ENCODE measurements at regions not wholly inside any gene's neighbourhood (a gene's known extent, or its start where the extent isn't known, plus 50 kb on each side); places are given as distances from the start of the nearest gene placed in this dataset.

DNA sequence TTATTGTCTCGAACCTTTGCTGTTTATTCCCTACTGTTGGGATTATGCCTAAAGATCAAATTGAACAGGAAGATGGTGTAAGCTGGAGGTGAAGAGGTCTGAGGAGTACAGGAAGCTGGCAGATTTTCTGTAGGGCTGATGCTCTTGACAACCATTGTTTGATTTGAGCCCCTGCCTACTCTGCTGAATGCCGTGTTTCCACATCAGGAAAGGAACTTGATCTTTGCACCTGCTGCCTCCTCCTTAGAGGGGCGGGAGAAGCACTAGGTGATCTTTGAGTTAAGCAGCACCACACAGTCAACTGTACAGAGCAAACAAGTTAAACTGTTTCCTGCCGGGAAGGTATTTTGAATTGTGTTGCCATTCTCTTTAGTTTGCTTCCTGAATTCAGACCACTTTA is 364.6 kb upstream of the EPHA6 start:
- no peak overlapping the region for H3K4me3 Mint-ChIP-seq (ENCODE audit: unreplicated experiment)
- TF ChIP-seq, protein P1, sequence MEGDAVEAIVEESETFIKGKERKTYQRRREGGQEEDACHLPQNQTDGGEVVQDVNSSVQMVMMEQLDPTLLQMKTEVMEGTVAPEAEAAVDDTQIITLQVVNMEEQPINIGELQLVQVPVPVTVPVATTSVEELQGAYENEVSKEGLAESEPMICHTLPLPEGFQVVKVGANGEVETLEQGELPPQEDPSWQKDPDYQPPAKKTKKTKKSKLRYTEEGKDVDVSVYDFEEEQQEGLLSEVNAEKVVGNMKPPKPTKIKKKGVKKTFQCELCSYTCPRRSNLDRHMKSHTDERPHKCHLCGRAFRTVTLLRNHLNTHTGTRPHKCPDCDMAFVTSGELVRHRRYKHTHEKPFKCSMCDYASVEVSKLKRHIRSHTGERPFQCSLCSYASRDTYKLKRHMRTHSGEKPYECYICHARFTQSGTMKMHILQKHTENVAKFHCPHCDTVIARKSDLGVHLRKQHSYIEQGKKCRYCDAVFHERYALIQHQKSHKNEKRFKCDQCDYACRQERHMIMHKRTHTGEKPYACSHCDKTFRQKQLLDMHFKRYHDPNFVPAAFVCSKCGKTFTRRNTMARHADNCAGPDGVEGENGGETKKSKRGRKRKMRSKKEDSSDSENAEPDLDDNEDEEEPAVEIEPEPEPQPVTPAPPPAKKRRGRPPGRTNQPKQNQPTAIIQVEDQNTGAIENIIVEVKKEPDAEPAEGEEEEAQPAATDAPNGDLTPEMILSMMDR (IDR thresholded peaks at IDR 0.05; ENCODE audit: insufficient read depth, low read depth, low read length) = no peak
- TF ChIP-seq EZH2 (IDR thresholded peaks at IDR 0.05; ENCODE audit: insufficient read depth, low read length) = no peak
- H3K36me3 Mint-ChIP-seq (ENCODE audit: low read depth, unreplicated experiment) = no peaks in the 10 kb centered on the region
- no peaks in the 10 kb centered on the region for H3K9me3 Mint-ChIP-seq (ENCODE audit: unreplicated experiment)
- H3K79me2 ChIP-seq (ENCODE audit: insufficient read depth, low read length) = no peaks in the 10 kb centered on the region
- no peaks in the 10 kb centered on the region for H3K27me3 ChIP-seq (ENCODE audit: insufficient read depth, low read length)
- no peak overlapping the region for H3K27ac Mint-ChIP-seq (ENCODE audit: unreplicated experiment)
- no peak overlapping the region for H3K27ac ChIP-seq (ENCODE audit: low read depth, low read length)
- no peaks in the 10 kb centered on the region for H4K20me1 ChIP-seq (ENCODE audit: insufficient read depth, low read length)
- H3K36me3 ChIP-seq (ENCODE audit: insufficient read depth, low read length) = no peaks in the 10 kb centered on the region
- no peak overlapping the region for H2AFZ ChIP-seq (ENCODE audit: low read depth, low read length)
- no peak for FAIRE-seq
- H3K4me1 Mint-ChIP-seq (ENCODE audit: low read depth, unreplicated experiment) = no peaks in the 10 kb centered on the region
- H3K4me1 ChIP-seq (ENCODE audit: insufficient read depth, low read length) = no peaks in the 10 kb centered on the region
- no peak overlapping the region for H3K4me3 ChIP-seq (ENCODE audit: insufficient read depth, low read depth, low read length)
- no peaks in the 10 kb centered on the region for H3K9me3 ChIP-seq (ENCODE audit: insufficient read depth, low read depth, low read length)
- H3K27me3 Mint-ChIP-seq (ENCODE audit: low read depth, unreplicated experiment) = no peaks in the 10 kb centered on the region
- H3K4me2 ChIP-seq (ENCODE audit: low read length) = no peak overlapping the region
- DNase-seq (ENCODE audit: low read depth) = no peak
- H3K9ac ChIP-seq (ENCODE audit: low read length) = no peak overlapping the region

DNA sequence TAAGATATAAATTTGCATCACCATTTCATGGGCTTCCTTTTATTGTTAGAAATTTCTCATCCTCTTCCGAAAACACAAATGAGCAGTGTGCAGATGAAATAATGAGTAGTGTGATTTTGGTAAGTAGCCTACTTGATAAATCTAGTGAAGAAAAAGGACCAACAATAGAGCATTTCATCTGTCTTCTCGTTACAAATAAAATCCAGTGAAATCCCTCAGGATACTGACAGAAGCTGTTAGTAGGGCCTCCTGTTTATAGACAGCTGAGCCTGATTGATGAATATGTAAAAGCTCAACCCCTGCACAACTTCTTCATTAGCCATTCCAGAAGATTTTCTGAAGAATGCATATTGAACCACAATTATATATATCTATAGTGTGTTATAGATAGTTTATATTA is 363.7 kb upstream of the EPHA6 start:
- Mint-ChIP-seq H3K9me3 (ENCODE audit: unreplicated experiment) (peaks cover 2% of the 10 kb centered on the region), H3K27ac (ENCODE audit: unreplicated experiment) (no peak overlapping the region), H3K4me3 (ENCODE audit: unreplicated experiment) (no peak overlapping the region), H3K27me3 (ENCODE audit: low read depth, unreplicated experiment) (no peaks in the 10 kb centered on the region), H3K36me3 (ENCODE audit: low read depth, unreplicated experiment) (no peaks in the 10 kb centered on the region), H3K4me1 (ENCODE audit: low read depth, unreplicated experiment) (no peaks in the 10 kb centered on the region)
- no peak overlapping the region for H2AFZ ChIP-seq (ENCODE audit: low read depth, low read length)
- H4K20me1 ChIP-seq (ENCODE audit: insufficient read depth, low read length) = no peaks in the 10 kb centered on the region
- H3K4me2 ChIP-seq (ENCODE audit: low read length) = no peak overlapping the region
- no peak overlapping the region for H3K9ac ChIP-seq (ENCODE audit: low read length)
- no peaks in the 10 kb centered on the region for H3K4me1 ChIP-seq (ENCODE audit: insufficient read depth, low read length)
- H3K36me3 ChIP-seq (ENCODE audit: insufficient read depth, low read length) = no peaks in the 10 kb centered on the region
- FAIRE-seq (no peak), DNase-seq (ENCODE audit: low read depth) (no peak)
- no peak overlapping the region for H3K27ac ChIP-seq (ENCODE audit: low read depth, low read length)
- no peaks in the 10 kb centered on the region for H3K27me3 ChIP-seq (ENCODE audit: insufficient read depth, low read length)
- H3K4me3 ChIP-seq (ENCODE audit: insufficient read depth, low read depth, low read length) = no peak overlapping the region
- no peak for TF ChIP-seq EZH2 (IDR thresholded peaks at IDR 0.05; ENCODE audit: insufficient read depth, low read length)
- TF ChIP-seq, protein P1 (IDR thresholded peaks at IDR 0.05; ENCODE audit: insufficient read depth, low read depth, low read length) = no peak
- no peaks in the 10 kb centered on the region for H3K79me2 ChIP-seq (ENCODE audit: insufficient read depth, low read length)
- no peaks in the 10 kb centered on the region for H3K9me3 ChIP-seq (ENCODE audit: insufficient read depth, low read depth, low read length)

DNA sequence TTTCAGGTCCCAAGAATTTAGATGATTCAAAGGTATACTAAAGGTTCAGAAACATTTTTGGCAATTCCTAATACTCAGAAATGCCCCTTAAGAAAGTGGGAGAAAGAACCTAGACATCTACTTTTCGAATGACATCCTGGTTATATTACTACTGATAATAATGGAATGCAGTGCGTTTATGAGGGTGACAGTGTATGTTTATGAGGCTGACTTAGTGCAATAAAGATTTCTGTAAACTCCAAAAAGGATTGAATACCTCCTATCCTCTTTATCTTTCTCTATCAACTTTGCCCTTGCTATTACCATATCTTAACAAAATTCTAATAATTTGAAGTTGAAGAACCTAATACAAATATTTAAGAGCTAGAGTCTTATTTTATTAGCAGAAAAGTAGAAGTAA is 348.9 kb upstream of the EPHA6 start:
- Histone ChIP-seq H2AFZ (ENCODE audit: low read depth, low read length) (no peak overlapping the region), H3K36me3 (ENCODE audit: insufficient read depth, low read length) (no peaks in the 10 kb centered on the region), H3K9me3 (ENCODE audit: insufficient read depth, low read depth, low read length) (no peaks in the 10 kb centered on the region), H3K4me3 (ENCODE audit: insufficient read depth, low read depth, low read length) (no peak overlapping the region), H3K4me2 (ENCODE audit: low read length) (no peak overlapping the region), H4K20me1 (ENCODE audit: insufficient read depth, low read length) (no peaks in the 10 kb centered on the region), H3K27ac (ENCODE audit: low read depth, low read length) (no peak overlapping the region), H3K27me3 (ENCODE audit: insufficient read depth, low read length) (no peaks in the 10 kb centered on the region), H3K79me2 (ENCODE audit: insufficient read depth, low read length) (no peaks in the 10 kb centered on the region), H3K9ac (ENCODE audit: low read length) (no peak overlapping the region), H3K4me1 (ENCODE audit: insufficient read depth, low read length) (no peaks in the 10 kb centered on the region)
- TF ChIP-seq EZH2 (IDR thresholded peaks at IDR 0.05; ENCODE audit: insufficient read depth, low read length) = no peak
- TF ChIP-seq, protein P1 (IDR thresholded peaks at IDR 0.05; ENCODE audit: insufficient read depth, low read depth, low read length) = no peak
- DNase-seq (ENCODE audit: low read depth) (no peak), FAIRE-seq (no peak)
- no peaks in the 10 kb centered on the region for H3K9me3 Mint-ChIP-seq (ENCODE audit: unreplicated experiment)
- no peak overlapping the region for H3K27ac Mint-ChIP-seq (ENCODE audit: unreplicated experiment)
- H3K27me3 Mint-ChIP-seq (ENCODE audit: low read depth, unreplicated experiment) = no peaks in the 10 kb centered on the region
- H3K36me3 Mint-ChIP-seq (ENCODE audit: low read depth, unreplicated experiment) = no peaks in the 10 kb centered on the region
- no peaks in the 10 kb centered on the region for H3K4me1 Mint-ChIP-seq (ENCODE audit: low read depth, unreplicated experiment)
- H3K4me3 Mint-ChIP-seq (ENCODE audit: unreplicated experiment) = no peak overlapping the region

All from astrocyte (in vitro differentiated cells and primary cell).